ENCODE measurements at regions not wholly inside any gene's neighbourhood (a gene's known extent, or its start where the extent isn't known, plus 50 kb on each side); places are given as distances from the start of the nearest gene placed in this dataset.

DNA sequence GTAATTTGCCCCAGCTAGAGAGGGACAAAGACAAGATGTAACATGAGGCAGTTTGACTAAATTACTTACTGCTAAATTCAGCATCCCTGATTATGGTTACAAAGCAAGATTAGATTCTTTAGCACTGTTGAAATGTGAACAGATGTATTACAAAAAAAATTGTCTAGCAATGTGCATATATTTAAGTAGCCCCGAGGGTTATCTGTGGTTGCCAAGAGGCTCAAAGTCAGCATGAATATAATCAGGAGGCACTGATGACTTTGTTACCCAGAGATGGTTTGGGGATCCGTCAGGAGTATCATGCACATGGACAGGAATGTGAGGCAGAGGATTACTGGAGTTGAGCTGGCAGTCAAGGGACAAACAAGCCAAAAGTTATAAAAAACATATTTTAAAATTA, 356.9 kb upstream of the CCDC196 start:
- 80% methylated on average over 2 of the region's 2 CpGs for WGBS (ENCODE audit: insufficient coverage)
- H3K4me3 Mint-ChIP-seq, result no peak overlapping the region
- intact Hi-C loops (cut with micrococcal nuclease), result no loop called here
- H3K9me3 ChIP-seq (ENCODE audit: control insufficient read depth, insufficient read depth, low read length), result no peaks in the 10 kb centered on the region
- no peaks in the 10 kb centered on the region for H3K9me3 Mint-ChIP-seq
- H3K36me3 ChIP-seq (ENCODE audit: control insufficient read depth, insufficient read depth, low read length), result no peaks in the 10 kb centered on the region
- TF ChIP-seq, protein P1, sequence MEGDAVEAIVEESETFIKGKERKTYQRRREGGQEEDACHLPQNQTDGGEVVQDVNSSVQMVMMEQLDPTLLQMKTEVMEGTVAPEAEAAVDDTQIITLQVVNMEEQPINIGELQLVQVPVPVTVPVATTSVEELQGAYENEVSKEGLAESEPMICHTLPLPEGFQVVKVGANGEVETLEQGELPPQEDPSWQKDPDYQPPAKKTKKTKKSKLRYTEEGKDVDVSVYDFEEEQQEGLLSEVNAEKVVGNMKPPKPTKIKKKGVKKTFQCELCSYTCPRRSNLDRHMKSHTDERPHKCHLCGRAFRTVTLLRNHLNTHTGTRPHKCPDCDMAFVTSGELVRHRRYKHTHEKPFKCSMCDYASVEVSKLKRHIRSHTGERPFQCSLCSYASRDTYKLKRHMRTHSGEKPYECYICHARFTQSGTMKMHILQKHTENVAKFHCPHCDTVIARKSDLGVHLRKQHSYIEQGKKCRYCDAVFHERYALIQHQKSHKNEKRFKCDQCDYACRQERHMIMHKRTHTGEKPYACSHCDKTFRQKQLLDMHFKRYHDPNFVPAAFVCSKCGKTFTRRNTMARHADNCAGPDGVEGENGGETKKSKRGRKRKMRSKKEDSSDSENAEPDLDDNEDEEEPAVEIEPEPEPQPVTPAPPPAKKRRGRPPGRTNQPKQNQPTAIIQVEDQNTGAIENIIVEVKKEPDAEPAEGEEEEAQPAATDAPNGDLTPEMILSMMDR (IDR thresholded peaks at IDR 0.05), result no peak
- H3K27ac Mint-ChIP-seq, result no peak overlapping the region
- no peaks in the 10 kb centered on the region for H3K4me1 ChIP-seq (ENCODE audit: control insufficient read depth, insufficient read depth, low read length)
- H3K4me3 ChIP-seq (ENCODE audit: low read length), result no peak overlapping the region
- ATAC-seq, result no peak
- H3K27ac ChIP-seq (ENCODE audit: low read length), result no peak overlapping the region
- no peaks in the 10 kb centered on the region for H3K36me3 Mint-ChIP-seq
- no peaks in the 10 kb centered on the region for H3K27me3 ChIP-seq (ENCODE audit: control insufficient read depth, insufficient read depth, low read length)
- no peaks in the 10 kb centered on the region for H3K4me1 Mint-ChIP-seq
- DNase-seq, result no peak
- H3K27me3 Mint-ChIP-seq (ENCODE audit: low read depth in 2 of 2), result peaks cover 0 to 22% of the 10 kb centered on the region in 2 donors

DNA sequence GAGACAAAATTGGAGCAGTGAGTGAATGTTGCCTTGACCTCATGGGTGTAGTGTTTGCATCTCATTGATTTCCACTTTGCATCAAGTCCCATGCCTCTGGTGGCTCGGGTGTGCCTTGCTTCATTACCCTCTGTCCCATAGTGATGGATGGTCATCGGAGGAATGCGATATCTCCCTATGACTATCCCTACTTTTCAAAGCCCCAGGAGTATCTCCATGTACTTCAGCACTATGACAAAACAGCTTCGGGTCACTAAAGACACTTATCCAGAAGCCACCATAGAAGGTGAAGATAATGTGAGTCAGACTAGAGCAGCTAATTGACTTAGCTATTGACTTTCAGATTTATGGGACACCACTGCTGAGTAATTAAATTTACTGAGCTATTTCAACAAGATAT, 355.1 kb upstream of the CCDC196 start:
- no peaks in the 10 kb centered on the region for H3K4me1 Mint-ChIP-seq
- no peaks in the 10 kb centered on the region for H3K36me3 ChIP-seq (ENCODE audit: control insufficient read depth, insufficient read depth, low read length)
- no peak for DNase-seq

DNA sequence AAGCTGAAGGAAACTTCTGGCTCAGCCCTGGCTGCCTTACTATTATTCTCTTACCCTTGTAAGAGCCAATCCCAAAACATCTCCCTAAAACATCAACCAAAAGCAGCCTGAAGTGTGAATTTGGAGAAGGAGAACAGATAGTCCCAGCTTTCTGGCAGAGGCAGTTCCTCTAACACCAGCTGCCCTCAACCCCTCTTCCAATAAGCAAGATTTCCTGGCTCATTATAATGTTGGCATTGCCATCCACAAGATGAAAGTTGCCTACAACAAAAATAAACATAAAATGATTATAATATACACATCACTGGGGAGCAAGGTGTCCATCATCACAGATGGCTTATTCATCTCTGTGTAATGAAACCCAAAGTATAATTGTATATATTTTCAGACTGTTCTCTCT, 352.5 kb upstream of the CCDC196 start:
- Histone ChIP-seq H3K4me3 (ENCODE audit: low read length) (no peak overlapping the region), H3K27me3 (ENCODE audit: control insufficient read depth, insufficient read depth, low read length) (no peaks in the 10 kb centered on the region), H3K36me3 (ENCODE audit: control insufficient read depth, insufficient read depth, low read length) (no peaks in the 10 kb centered on the region), H3K27ac (ENCODE audit: low read length) (no peak overlapping the region), H3K4me1 (ENCODE audit: control insufficient read depth, insufficient read depth, low read length) (no peaks in the 10 kb centered on the region), H3K9me3 (ENCODE audit: control insufficient read depth, insufficient read depth, low read length) (no peaks in the 10 kb centered on the region)
- no peak for ATAC-seq
- Mint-ChIP-seq H3K4me1 (no peaks in the 10 kb centered on the region), H3K9me3 (no peaks in the 10 kb centered on the region), H3K27me3 (ENCODE audit: low read depth in 2 of 2) (peaks cover 0 to 7% of the 10 kb centered on the region in 2 donors), H3K4me3 (no peak overlapping the region), H3K36me3 (no peaks in the 10 kb centered on the region), H3K27ac (no peak overlapping the region)
- intact Hi-C loops (cut with micrococcal nuclease), result no loop called here
- TF ChIP-seq, protein P1 (IDR thresholded peaks at IDR 0.05), result no peak
- DNase-seq, result no peak

More for the DNA sequence above, 355.1 kb upstream of the CCDC196 start:
- H3K4me1 ChIP-seq (ENCODE audit: control insufficient read depth, insufficient read depth, low read length), result no peaks in the 10 kb centered on the region
- TF ChIP-seq, protein P1 (IDR thresholded peaks at IDR 0.05), result no peak
- Mint-ChIP-seq H3K27ac (no peak overlapping the region), H3K36me3 (no peaks in the 10 kb centered on the region), H3K4me3 (no peak overlapping the region), H3K27me3 (ENCODE audit: low read depth in 2 of 2) (peaks cover 0 to 16% of the 10 kb centered on the region in 2 donors), H3K9me3 (no peaks in the 10 kb centered on the region)
- H3K9me3 ChIP-seq (ENCODE audit: control insufficient read depth, insufficient read depth, low read length), result no peaks in the 10 kb centered on the region
- H3K27me3 ChIP-seq (ENCODE audit: control insufficient read depth, insufficient read depth, low read length), result no peaks in the 10 kb centered on the region
- intact Hi-C loops (cut with micrococcal nuclease), result no loop called here
- H3K27ac ChIP-seq (ENCODE audit: low read length), result no peak overlapping the region
- no peak for ATAC-seq
- no peak overlapping the region for H3K4me3 ChIP-seq (ENCODE audit: low read length)
- WGBS (ENCODE audit: insufficient coverage), result 92% methylated on average over 3 of the region's 4 CpGs

DNA sequence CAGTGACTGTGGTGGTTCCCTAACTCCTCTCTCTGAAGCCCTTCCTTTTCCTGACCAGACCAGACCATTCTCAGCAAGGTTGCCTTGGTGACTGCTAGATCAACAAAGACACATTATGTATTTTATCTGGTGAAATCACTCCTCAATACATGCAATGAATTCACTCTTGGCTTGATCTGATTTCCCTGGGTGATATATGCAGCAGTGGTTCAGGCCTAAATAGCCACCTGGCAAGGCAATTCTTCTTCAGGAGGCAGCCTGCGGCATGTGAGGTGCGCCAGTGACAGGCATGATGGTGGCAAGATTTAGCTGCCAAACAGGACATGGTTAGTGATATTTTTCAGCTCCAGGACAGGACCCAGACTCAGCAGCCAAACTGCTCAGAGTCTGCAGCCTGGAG, 350.3 kb upstream of the CCDC196 start:
- Mint-ChIP-seq H3K4me3 (no peak overlapping the region), H3K27ac (no peak overlapping the region), H3K36me3 (no peaks in the 10 kb centered on the region), H3K27me3 (ENCODE audit: low read depth in 2 of 2) (no peaks in the 10 kb centered on the region), H3K4me1 (no peaks in the 10 kb centered on the region), H3K9me3 (no peaks in the 10 kb centered on the region)
- TF ChIP-seq, protein P1 (IDR thresholded peaks at IDR 0.05), result no peak
- Histone ChIP-seq H3K9me3 (ENCODE audit: control insufficient read depth, insufficient read depth, low read length) (no peaks in the 10 kb centered on the region), H3K4me1 (ENCODE audit: control insufficient read depth, insufficient read depth, low read length) (no peaks in the 10 kb centered on the region), H3K27ac (ENCODE audit: low read length) (no peak overlapping the region), H3K27me3 (ENCODE audit: control insufficient read depth, insufficient read depth, low read length) (no peaks in the 10 kb centered on the region), H3K36me3 (ENCODE audit: control insufficient read depth, insufficient read depth, low read length) (no peaks in the 10 kb centered on the region), H3K4me3 (ENCODE audit: low read length) (no peak overlapping the region)
- intact Hi-C loops (cut with micrococcal nuclease), result no loop called here
- DNase-seq (no peak), ATAC-seq (no peak)
- WGBS (ENCODE audit: insufficient coverage), result 90% methylated on average over 2 of the region's 2 CpGs

All from natural killer cell (primary cell).